Osteoblast (primary cell): ENCODE measurements at regions not wholly inside any gene's neighbourhood (a gene's known extent, or its start where the extent isn't known, plus 50 kb on each side); places are given as distances from the start of the nearest gene placed in this dataset.

ENCODE experiments used
- DNase-seq: peaks from one replicate; pipeline ENCODE4 v3.0.0; 2011; ENCODE audit warnings: low spot score, mixed read lengths; ENCODE audit not compliant: insufficient read length; ENCODE audit errors: missing footprints
- H2AFZ ChIP-seq: 2 replicates; pipeline ENCODE4 v1.6.0; 2011; ENCODE audit warnings: mild to moderate bottlenecking, low read length
- H3K27ac ChIP-seq: 2 replicates; pipeline ENCODE4 v1.5.1; 2011; ENCODE audit warnings: mild to moderate bottlenecking, low read depth, low read length, moderate library complexity
- H3K27me3 ChIP-seq: 2 replicates; pipeline ENCODE4 v1.6.0; 2012; ENCODE audit warnings: mild to moderate bottlenecking, control low read depth, inconsistent platforms, low read length, moderate library complexity; ENCODE audit not compliant: insufficient read depth
- H3K36me3 ChIP-seq: 2 replicates; pipeline ENCODE4 v1.5.1; 2011; ENCODE audit warnings: mild to moderate bottlenecking, low read length, control low read depth, moderate library complexity; ENCODE audit not compliant: insufficient read depth
- H3K4me1 ChIP-seq: 2 replicates; pipeline ENCODE4 v1.5.1; 2011; ENCODE audit warnings: mild to moderate bottlenecking, low read length, control low read depth, moderate library complexity; ENCODE audit not compliant: insufficient read depth
- H3K4me2 ChIP-seq: 2 replicates; pipeline ENCODE4 v1.6.0; 2011; ENCODE audit warnings: mild to moderate bottlenecking, low read length; ENCODE audit not compliant: insufficient read depth
- H3K4me3 ChIP-seq: fragments of 200-600 bp; sonication (generic); 3 replicates; pipeline ENCODE4 v1.5.1; 2012; ENCODE audit warnings: mild to moderate bottlenecking, low read length, inconsistent platforms; ENCODE audit not compliant: insufficient read depth
- H3K79me2 ChIP-seq: 2 replicates; pipeline ENCODE4 v1.6.0; 2012; ENCODE audit warnings: mild to moderate bottlenecking, low read length, control low read depth, inconsistent platforms; ENCODE audit not compliant: insufficient read depth
- H3K9me3 ChIP-seq: 2 replicates; pipeline ENCODE4 v1.5.1; 2011; ENCODE audit warnings: low read depth, low read length, control low read depth
- H4K20me1 ChIP-seq: 2 replicates; pipeline ENCODE4 v1.6.0; 2012; ENCODE audit warnings: mild to moderate bottlenecking, low read length, control low read depth; ENCODE audit not compliant: insufficient read depth
- CTCF ChIP-seq: IDR thresholded peaks from 2 replicates; pipeline ENCODE4 v1.5.1; 2011; ENCODE audit warnings: mild to moderate bottlenecking, low read depth, low read length, moderate library complexity; ENCODE audit errors: extremely low read depth

GRCh38 chr12:98020376-98020775, 495.0 kb upstream of the TMPO start:
- no peak overlapping the region for H3K27ac ChIP-seq
- H3K9me3 ChIP-seq, result no peaks in the 10 kb centered on the region
- no peaks in the 10 kb centered on the region for H3K79me2 ChIP-seq
- no peaks in the 10 kb centered on the region for H4K20me1 ChIP-seq
- TF ChIP-seq CTCF, result no peak
- DNase-seq, result no peak
- H3K4me3 ChIP-seq, result no peak overlapping the region
- H3K4me1 ChIP-seq, result no peaks in the 10 kb centered on the region
- H3K36me3 ChIP-seq, result no peaks in the 10 kb centered on the region
- H3K4me2 ChIP-seq, result no peak overlapping the region
- no peaks in the 10 kb centered on the region for H3K27me3 ChIP-seq
- no peak overlapping the region for H2AFZ ChIP-seq

GRCh38 chr12:98022961-98023360, 492.4 kb upstream of the TMPO start:
- no peaks in the 10 kb centered on the region for H3K27me3 ChIP-seq
- H3K9me3 ChIP-seq, result no peaks in the 10 kb centered on the region
- no peaks in the 10 kb centered on the region for H3K79me2 ChIP-seq
- no peak for DNase-seq
- H2AFZ ChIP-seq, result no peak overlapping the region
- no peak overlapping the region for H3K27ac ChIP-seq
- H3K36me3 ChIP-seq, result no peaks in the 10 kb centered on the region
- H3K4me1 ChIP-seq, result no peaks in the 10 kb centered on the region
- no peak for TF ChIP-seq CTCF
- H3K4me3 ChIP-seq, result no peak overlapping the region
- no peak overlapping the region for H3K4me2 ChIP-seq
- H4K20me1 ChIP-seq, result no peaks in the 10 kb centered on the region

- Histone ChIP-seq H3K27ac (no peak overlapping the region), H2AFZ (no peak overlapping the region)
Observed at GRCh38 chr12:98037401-98038140, 477.8 kb upstream of the TMPO start.

More at GRCh38 chr12:98037401-98038140, 477.8 kb upstream of the TMPO start:
- Histone ChIP-seq H3K4me3 (no peak overlapping the region), H3K79me2 (no peaks in the 10 kb centered on the region), H3K36me3 (no peaks in the 10 kb centered on the region), H3K4me1 (no peaks in the 10 kb centered on the region), H4K20me1 (no peaks in the 10 kb centered on the region), H3K4me2 (no peak overlapping the region), H3K27me3 (no peaks in the 10 kb centered on the region), H3K9me3 (no peaks in the 10 kb centered on the region)
- no peak for DNase-seq
- TF ChIP-seq CTCF, result no peak
